Uterus (tissue), 2 donors: ENCODE measurements at regions not wholly inside any gene's neighbourhood (a gene's known extent, or its start where the extent isn't known, plus 50 kb on each side); places are given as distances from the start of the nearest gene placed in this dataset.

ENCODE experiments used
- CTCF ChIP-seq, 4 experiments: fragments of 200-600 bp in 2 of 4; fragments of 450-650 bp in 2 of 4; sonication (generic) in 2 of 4; IDR thresholded peaks; one replicate each; pipeline ENCODE4 v1.5.1; 2016 to 2019; ENCODE audit warnings: antibody characterized with exemption in 4 of 4, mild to moderate bottlenecking in 2 of 4, moderate library complexity in 1 of 4
- POLR2A ChIP-seq, 2 donors: fragments of 450-650 bp; IDR thresholded peaks; one replicate each; pipeline ENCODE4 v1.6.1; 2016; ENCODE audit warnings: antibody characterized with exemption in 2 of 2, mild to moderate bottlenecking in 1 of 2, moderate library complexity in 1 of 2

GRCh38 chr6:79416931-79417330 is 120.3 kb downstream of the LCA5 start:
- TF ChIP-seq POLR2A (IDR thresholded peaks at IDR 0.05) (no peak), CTCF (IDR thresholded peaks at IDR 0.05) (no peak)
